KBM-7 (cell line): ENCODE measurements at regions not wholly inside any gene's neighbourhood (a gene's known extent, or its start where the extent isn't known, plus 50 kb on each side); places are given as distances from the start of the nearest gene placed in this dataset.
"Not testable (repeated sequence)": the region's sequence is repeated elsewhere in the genome, so short reads cannot be mapped to it uniquely, and the experiment has no call there.

Source experiments
- DNase-seq: peaks from one replicate; pipeline ENCODE4 v3.0.0-alpha.2; 2015
- in situ Hi-C: fragments of 300-500 bp; cut with MboI; formaldehyde crosslinking; loops from 2 replicates; pipeline ENCODE4 v1.14.3; 2020; ENCODE audit warnings: low sequenced_read_pairs, low pct_unique_long_range_greater_than_20kb, mixed read lengths

GRCh38 chr21:27567381-27567780 lies 600.5 kb upstream of the ADAMTS5 start:
- in situ Hi-C loops = no loop called here
- DNase-seq = no peak

- in situ Hi-C loops = no loop called here
- DNase-seq = no peak
Measured at GRCh38 chr21:27566521-27566920, 599.6 kb upstream of the ADAMTS5 start.

- no peak for DNase-seq
- in situ Hi-C loops = no loop called here
Measured at GRCh38 chr21:27565364-27565763, 598.5 kb upstream of the ADAMTS5 start.

GRCh38 chr21:27564684-27565301 lies 597.9 kb upstream of the ADAMTS5 start:
- in situ Hi-C loops = no loop called here
- peak; percentile 27 for DNase-seq

- DNase-seq = no peak
- in situ Hi-C loops = no loop called here
Measured at GRCh38 chr21:27562303-27562702, 595.4 kb upstream of the ADAMTS5 start.

- no peak for DNase-seq
- in situ Hi-C loops = no loop called here
Measured at GRCh38 chr21:27561116-27561515, 594.2 kb upstream of the ADAMTS5 start.

GRCh38 chr21:27557356-27557755 lies 590.5 kb upstream of the ADAMTS5 start:
- no peak for DNase-seq
- in situ Hi-C loops = no loop called here

- no peak for DNase-seq
- in situ Hi-C loops = no loop called here
Measured at GRCh38 chr21:27555996-27556395, 589.1 kb upstream of the ADAMTS5 start.

GRCh38 chr21:27550287-27550686 lies 583.4 kb upstream of the ADAMTS5 start:
- no peak for DNase-seq
- in situ Hi-C loops = no loop called here

- no peak for DNase-seq
- in situ Hi-C loops = no loop called here
Measured at GRCh38 chr21:27548486-27548885, 581.6 kb upstream of the ADAMTS5 start.

GRCh38 chr21:27545754-27546349 lies 579.0 kb upstream of the ADAMTS5 start:
- DNase-seq = no peak
- in situ Hi-C loops = no loop called here

- DNase-seq, in situ Hi-C loops: not testable (repeated sequence)
Measured at GRCh38 chr21:27542126-27542525, 575.2 kb upstream of the ADAMTS5 start.

GRCh38 chr21:27536319-27536718 lies 569.4 kb upstream of the ADAMTS5 start:
- no peak for DNase-seq
- in situ Hi-C loops = no loop called here

- no peak for DNase-seq
- in situ Hi-C loops = no loop called here
Measured at GRCh38 chr21:27535188-27535587, 568.3 kb upstream of the ADAMTS5 start.

GRCh38 chr21:27534206-27534605 lies 567.3 kb upstream of the ADAMTS5 start:
- in situ Hi-C loops = no loop called here
- DNase-seq = no peak

GRCh38 chr21:27532076-27532475 lies 565.2 kb upstream of the ADAMTS5 start:
- in situ Hi-C loops = no loop called here
- DNase-seq = no peak

- no peak for DNase-seq
- in situ Hi-C loops = no loop called here
Measured at GRCh38 chr21:27528697-27529096, 561.8 kb upstream of the ADAMTS5 start.

GRCh38 chr21:27526451-27526850 lies 559.6 kb upstream of the ADAMTS5 start:
- DNase-seq = peak; percentile 0
- in situ Hi-C loops = no loop called here

- in situ Hi-C loops = no loop called here
Measured at GRCh38 chr21:27525780-27526179, 558.9 kb upstream of the ADAMTS5 start.

GRCh38 chr21:27519361-27519760 lies 552.5 kb upstream of the ADAMTS5 start:
- DNase-seq = no peak
- in situ Hi-C loops = no loop called here

More at GRCh38 chr21:27525780-27526179, 558.9 kb upstream of the ADAMTS5 start:
- DNase-seq = no peak

GRCh38 chr21:27517177-27517576 lies 550.3 kb upstream of the ADAMTS5 start:
- in situ Hi-C loops, DNase-seq: not testable (repeated sequence)
